Amniotic epithelial cell (primary cell): ENCODE measurements at regions not wholly inside any gene's neighbourhood (a gene's known extent, or its start where the extent isn't known, plus 50 kb on each side); places are given as distances from the start of the nearest gene placed in this dataset.

Source experiments
- DNase-seq: peaks from one replicate; pipeline ENCODE4 v3.0.0-alpha.2; 2010; ENCODE audit warnings: low read depth

- no peak for DNase-seq
Measured at GRCh38 chr3:124545891-124546290, 184.4 kb upstream of the UMPS start.

GRCh38 chr3:124552224-124552623 is 178.0 kb upstream of the UMPS start:
- DNase-seq: peak; percentile 58

- DNase-seq: no peak
Measured at GRCh38 chr3:124553178-124553577, 177.1 kb upstream of the UMPS start.

GRCh38 chr3:124556636-124557035 is 173.6 kb upstream of the UMPS start:
- no peak for DNase-seq

GRCh38 chr3:124557433-124558232 is 172.6 kb upstream of the UMPS start:
- DNase-seq: peak; percentile 64

GRCh38 chr3:124558991-124559845 is 171.0 kb upstream of the UMPS start:
- DNase-seq: peak; percentile 97

- peak; percentile 79 for DNase-seq
Measured at GRCh38 chr3:124559846-124560574, 170.2 kb upstream of the UMPS start.

- peak; percentile 46 for DNase-seq
Measured at GRCh38 chr3:124560666-124561215, 169.5 kb upstream of the UMPS start.

- no peak for DNase-seq
Measured at GRCh38 chr3:124562769-124563168, 167.5 kb upstream of the UMPS start.

GRCh38 chr3:124563376-124563775 is 166.9 kb upstream of the UMPS start:
- peak; percentile 66 for DNase-seq

GRCh38 chr3:124565013-124565412 is 165.2 kb upstream of the UMPS start:
- DNase-seq: peak; percentile 63

GRCh38 chr3:124565551-124565950 is 164.7 kb upstream of the UMPS start:
- DNase-seq: no peak

GRCh38 chr3:124566701-124567100 is 163.6 kb upstream of the UMPS start:
- no peak for DNase-seq

- DNase-seq: no peak
Measured at GRCh38 chr3:124567179-124567578, 163.1 kb upstream of the UMPS start.

GRCh38 chr3:124569761-124570160 is 160.5 kb upstream of the UMPS start:
- no peak for DNase-seq

- DNase-seq: no peak
Measured at GRCh38 chr3:124570232-124570631, 160.0 kb upstream of the UMPS start.

GRCh38 chr3:124572851-124573405 is 157.3 kb upstream of the UMPS start:
- no peak for DNase-seq

- DNase-seq: no peak
Measured at GRCh38 chr3:124574012-124574411, 156.2 kb upstream of the UMPS start.

GRCh38 chr3:124576565-124577493 is 153.4 kb upstream of the UMPS start:
- no peak for DNase-seq

GRCh38 chr3:124577494-124578167 is 152.6 kb upstream of the UMPS start:
- no peak for DNase-seq
